BJ (cell line): ENCODE measurements at regions not wholly inside any gene's neighbourhood (a gene's known extent, or its start where the extent isn't known, plus 50 kb on each side); places are given as distances from the start of the nearest gene placed in this dataset.

Source experiments
- CTCF ChIA-PET: fragments of 350-600 bp; formaldehyde crosslinking; extraction: SDS; loops from one replicate; lab custom pipeline; 2021; ENCODE audit warnings: antibody characterized with exemption, inconsistent platforms; lab: Yijun Ruan, JAX
- POLR2A ChIA-PET: fragments of 300-600 bp; sonication (Branson Sonifier 250); formaldehyde crosslinking; extraction: SDS; loops from one replicate; lab custom pipeline; 2021; ENCODE audit warnings: antibody characterized with exemption; lab: Charles Lee
- DNase-seq: peaks from one replicate; pipeline ENCODE4 v3.0.0-alpha.2; 2011; ENCODE audit warnings: low read depth
- H3K27me3 ChIP-seq: 2 replicates; pipeline ENCODE4 v1.6.0; 2011; ENCODE audit warnings: low read length; ENCODE audit not compliant: control insufficient read depth, insufficient read depth
- H3K36me3 ChIP-seq: 2 replicates; pipeline ENCODE4 v1.5.1; 2011; ENCODE audit warnings: low read length; ENCODE audit not compliant: control insufficient read depth, insufficient read depth
- H3K4me3 ChIP-seq: 2 replicates; pipeline ENCODE4 v1.5.1; 2011; ENCODE audit warnings: low read depth, mild to moderate bottlenecking, control low read depth, low read length
- CTCF ChIP-seq: IDR thresholded peaks from 2 replicates; pipeline ENCODE4 v1.5.1; 2011; ENCODE audit warnings: low read depth, mild to moderate bottlenecking, control low read depth, inconsistent platforms, low read length, moderate library complexity; ENCODE audit not compliant: insufficient read depth

GRCh38 chr12:124162151-124163110 is 132.5 kb upstream of the RFLNA start:
- ChIA-PET POLR2A (no interaction called here), CTCF (no interaction called here)
- Histone ChIP-seq H3K36me3 (no peaks in the 10 kb centered on the region), H3K27me3 (peaks cover 2% of the 10 kb centered on the region; the same call in 1 of the 2 replicates), H3K4me3 (no peak overlapping the region)
- DNase-seq = no peak
- no peak for TF ChIP-seq CTCF

GRCh38 chr12:124165695-124166094 is 129.2 kb upstream of the RFLNA start:
- Histone ChIP-seq H3K27me3 (no peaks in the 10 kb centered on the region; the same call in 1 of the 2 replicates), H3K36me3 (no peaks in the 10 kb centered on the region), H3K4me3 (no peak overlapping the region)
- POLR2A ChIA-PET = no interaction called here
- TF ChIP-seq CTCF = no peak
- CTCF ChIA-PET = no interaction called here
- no peak for DNase-seq

- TF ChIP-seq CTCF = no peak
- H3K27me3 ChIP-seq = no peaks in the 10 kb centered on the region; the same call in 1 of the 2 replicates
- POLR2A ChIA-PET = interaction anchor here (0.6 kb wide), 1 partner anchor 222 kb away, joined by 10 read pairs; no protein-coding TSS in a partner anchor
- no peak for DNase-seq
- H3K36me3 ChIP-seq = no peaks in the 10 kb centered on the region
- CTCF ChIA-PET = no interaction called here
- no peak overlapping the region for H3K4me3 ChIP-seq
Measured at GRCh38 chr12:124167141-124167540, 127.8 kb upstream of the RFLNA start.

- Histone ChIP-seq H3K27me3 (no peaks in the 10 kb centered on the region; the same call in 1 of the 2 replicates), H3K36me3 (no peaks in the 10 kb centered on the region), H3K4me3 (no peak overlapping the region)
- ChIA-PET CTCF (no interaction called here), POLR2A (no interaction called here)
- DNase-seq = no peak
- TF ChIP-seq CTCF = no peak
Measured at GRCh38 chr12:124168016-124168786, 126.7 kb upstream of the RFLNA start.
